ENCODE measurements at regions not wholly inside any gene's neighbourhood (a gene's known extent, or its start where the extent isn't known, plus 50 kb on each side); places are given as distances from the start of the nearest gene placed in this dataset.
A peak's percentile ranks its signal among the peaks of the same experiment; 100 is the strongest.
"Not testable (repeated sequence)": the region's sequence is repeated elsewhere in the genome, so short reads cannot be mapped to it uniquely, and the experiment has no call there.

DNA sequence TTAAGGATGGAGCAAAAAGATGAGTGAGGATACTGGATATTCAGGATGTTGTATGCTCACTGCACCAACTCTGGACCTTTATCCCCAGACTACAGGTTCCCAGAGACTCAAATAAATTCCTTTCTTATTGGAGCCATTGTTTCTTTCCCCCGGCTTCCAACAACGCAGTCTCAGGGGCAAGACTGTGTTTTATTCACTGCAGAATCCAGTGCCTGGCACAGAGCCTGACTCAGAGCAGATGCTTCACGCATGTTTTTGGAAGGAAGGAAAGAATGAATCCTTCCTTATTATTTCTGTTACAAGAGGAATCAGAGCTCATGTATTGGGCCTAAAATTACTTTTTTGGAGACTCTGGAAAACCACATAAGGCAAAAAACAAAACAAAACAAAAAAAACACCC, 96.0 kb upstream of the VGLL4 start:
- DNase-seq (ENCODE audit: low read depth in 2 of 2), result no peak

DNA sequence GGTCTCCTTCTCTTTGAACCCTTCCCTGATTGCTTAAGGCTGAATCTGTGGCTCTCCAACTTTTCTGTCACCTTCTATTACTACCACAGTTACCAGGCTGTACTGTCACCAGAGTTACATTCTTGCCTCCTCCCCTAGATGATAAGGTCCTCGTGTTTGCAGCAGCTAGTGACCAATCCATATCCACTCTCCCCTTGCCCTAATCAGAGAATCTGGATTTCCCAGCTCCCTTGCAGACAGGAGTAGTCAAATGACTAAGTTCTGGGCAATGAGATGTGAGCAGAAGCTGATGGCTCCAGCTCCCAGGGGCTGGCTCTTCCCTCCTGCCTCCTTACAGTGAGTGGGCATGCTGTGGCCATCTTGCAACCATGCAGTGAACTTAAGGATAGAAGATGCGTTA, 95.4 kb upstream of the VGLL4 start:
- no peak for DNase-seq (ENCODE audit: low read depth in 2 of 2)

DNA sequence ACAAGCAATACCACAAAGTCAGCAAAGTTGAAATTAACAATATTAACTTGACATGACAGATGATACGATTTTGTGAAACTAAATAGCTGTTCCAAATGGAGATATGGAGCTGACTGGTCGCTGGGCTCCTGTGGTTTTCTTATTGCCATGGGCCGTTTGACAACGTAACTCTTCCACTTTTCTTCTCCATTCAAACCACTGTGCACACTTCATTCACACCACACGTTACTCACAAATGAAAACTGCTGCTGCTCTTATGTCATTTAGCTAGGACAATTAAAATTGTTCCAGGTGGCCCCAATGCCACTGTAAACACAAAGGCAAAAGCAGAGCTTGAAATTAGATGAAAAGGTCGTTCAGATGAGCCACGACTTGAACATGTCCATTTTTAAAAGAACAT, 94.0 kb upstream of the VGLL4 start:
- DNase-seq (ENCODE audit: low read depth in 2 of 2), result no peak

DNA sequence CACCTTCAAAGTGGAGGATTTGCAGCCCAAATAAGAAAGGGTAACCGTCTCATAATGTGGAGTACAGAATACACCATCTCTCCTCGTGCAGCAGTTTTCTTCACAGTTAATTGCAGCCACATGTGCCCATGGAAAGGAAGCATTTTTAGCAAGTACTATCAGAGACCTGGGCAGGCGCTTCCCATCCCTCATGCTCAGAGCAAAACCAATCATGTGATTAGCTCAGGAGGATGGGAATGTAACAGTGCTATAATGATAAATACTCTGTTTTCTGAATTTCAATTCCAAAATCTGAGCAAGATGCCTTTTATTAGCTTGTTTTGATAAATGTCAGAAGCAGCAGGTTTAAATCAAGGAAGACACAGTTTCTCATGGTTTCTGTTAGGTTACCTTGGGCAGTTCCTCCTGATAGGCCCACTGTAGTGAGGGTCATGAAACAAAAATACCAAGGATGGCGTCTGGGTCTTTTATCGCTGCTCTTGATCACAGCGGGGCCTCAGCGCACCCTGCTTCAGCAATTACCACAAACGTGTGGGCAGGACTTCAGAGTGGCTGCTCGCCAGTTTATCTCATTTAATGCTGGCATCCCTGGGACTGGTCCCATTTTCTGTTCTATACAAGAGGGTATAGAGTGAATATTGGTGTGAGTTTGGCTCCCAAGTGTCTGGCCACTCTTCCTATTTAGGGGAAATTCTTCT, 92.6 kb upstream of the VGLL4 start:
- no peak for DNase-seq (ENCODE audit: low read depth in 2 of 2)

DNA sequence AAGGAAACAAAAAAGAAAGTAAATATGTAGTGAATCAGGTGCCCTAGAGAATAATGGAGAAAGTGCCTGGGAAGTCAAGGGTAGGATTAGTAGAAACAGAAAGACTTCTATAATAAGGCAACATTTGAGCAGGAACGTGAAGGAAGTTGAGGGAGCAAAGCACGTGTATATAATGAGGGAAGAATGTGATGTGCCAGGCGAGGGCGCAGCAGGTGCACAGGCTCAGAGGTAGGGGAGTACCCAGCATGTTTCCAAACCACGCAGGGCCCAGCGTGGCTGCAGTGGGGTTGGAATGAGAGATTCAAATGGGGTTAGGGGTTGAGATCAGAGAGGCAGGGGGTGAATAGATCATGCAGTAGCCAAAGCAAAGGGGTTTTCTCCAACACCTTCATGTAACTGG, 91.9 kb upstream of the VGLL4 start:
- no peak for DNase-seq (ENCODE audit: low read depth in 2 of 2)

GRCh38 chr3:11735111-11735510, 91.4 kb upstream of the VGLL4 start:
- DNase-seq (ENCODE audit: low read depth in 2 of 2), result not testable (repeated sequence)

GRCh38 chr3:11733914-11734313, 90.2 kb upstream of the VGLL4 start:
- no peak for DNase-seq (ENCODE audit: low read depth in 2 of 2)

GRCh38 chr3:11727207-11727606, 83.5 kb upstream of the VGLL4 start:
- no peak for DNase-seq (ENCODE audit: low read depth in 2 of 2)

DNA sequence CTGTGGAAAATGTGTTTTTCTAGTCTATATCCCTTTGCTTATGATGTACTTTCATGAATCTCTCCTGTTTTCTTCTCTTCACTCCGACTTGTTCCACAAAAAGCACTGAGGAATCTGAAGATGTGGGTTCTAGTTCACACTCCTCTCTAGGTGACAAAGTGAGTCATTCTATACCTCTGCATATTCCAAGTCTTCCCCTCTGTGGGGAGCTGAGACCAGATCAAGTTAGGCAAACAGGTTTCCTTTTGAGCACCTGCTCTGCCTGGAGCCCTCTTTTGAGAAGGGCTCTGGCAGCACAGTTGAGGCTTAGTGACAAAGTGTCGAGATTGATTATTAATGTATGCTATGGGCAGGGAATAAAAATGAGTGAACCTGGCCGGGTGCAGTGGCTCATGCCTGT, 82.4 kb upstream of the VGLL4 start:
- no peak for DNase-seq (ENCODE audit: low read depth in 2 of 2)

- not testable (repeated sequence) for DNase-seq (ENCODE audit: low read depth in 2 of 2)
Measured at GRCh38 chr3:11725340-11725641, 81.6 kb upstream of the VGLL4 start.

DNA sequence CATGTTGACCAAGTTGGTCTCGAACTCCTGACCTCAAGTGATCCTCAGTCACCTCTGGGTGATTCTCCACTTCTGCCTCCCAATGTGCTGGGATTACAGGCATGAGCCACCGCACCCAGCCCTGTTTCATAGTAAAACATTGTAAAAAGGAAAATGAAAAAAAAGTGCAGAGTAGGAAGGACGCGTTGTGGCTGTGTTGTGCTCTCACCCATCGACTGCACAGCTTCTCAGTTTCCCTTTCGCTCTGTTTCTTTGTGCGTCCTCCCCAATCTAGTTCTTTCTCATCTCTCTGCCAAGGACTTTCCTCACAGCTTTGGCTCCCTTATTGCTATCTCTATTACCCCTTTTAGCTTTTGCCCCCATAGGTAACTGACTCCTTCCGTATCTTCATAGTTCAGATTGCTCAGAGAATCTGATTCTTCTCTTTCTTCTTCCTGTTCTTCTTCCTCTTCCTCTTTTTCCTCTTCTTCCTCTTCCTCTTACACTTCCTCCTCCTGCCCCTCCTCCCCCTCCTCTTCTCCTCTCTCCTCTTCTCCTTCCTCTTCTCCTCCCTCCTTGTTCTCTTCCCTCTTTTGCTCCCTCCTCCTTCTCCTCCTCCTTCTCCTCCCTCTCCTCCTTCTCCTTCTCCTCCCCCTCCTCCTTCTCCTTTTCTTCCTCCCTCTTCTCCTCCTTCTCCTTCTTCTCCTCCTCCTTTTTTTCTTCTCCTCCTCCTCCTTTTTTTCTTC, 81.1 kb upstream of the VGLL4 start:
- DNase-seq (ENCODE audit: low read depth in 2 of 2), result no peak

GRCh38 chr3:11721479-11721878, 77.8 kb upstream of the VGLL4 start:
- DNase-seq (ENCODE audit: low read depth in 2 of 2), result no peak

DNA sequence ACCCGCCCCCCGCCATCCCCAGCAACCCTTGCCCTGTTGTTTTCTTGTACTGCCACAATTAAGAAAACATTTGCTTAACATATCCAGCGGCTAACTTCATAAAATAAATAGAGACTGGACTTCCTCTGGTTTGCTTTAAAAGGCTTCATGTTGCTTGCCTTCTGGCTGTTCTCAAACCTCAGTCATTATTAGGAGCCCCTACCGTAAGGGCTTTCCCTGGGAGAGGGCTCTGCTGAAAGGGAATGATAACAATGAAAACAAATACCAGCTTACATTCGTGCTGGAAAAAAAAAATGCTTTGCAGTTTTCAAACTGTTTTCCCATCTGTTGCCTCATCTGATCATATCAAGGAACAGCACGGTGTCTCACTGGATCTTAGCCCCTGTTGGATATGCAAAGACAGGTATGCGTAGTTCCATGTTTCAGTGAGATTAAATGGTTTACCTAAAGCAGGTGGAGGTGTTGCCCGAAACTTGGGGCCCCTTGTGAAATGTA, 77.2 kb upstream of the VGLL4 start:
- DNase-seq (ENCODE audit: low read depth in 2 of 2), result no peak

GRCh38 chr3:11720304-11720898, 76.7 kb upstream of the VGLL4 start:
- peak; percentile 3 to 41 for DNase-seq (ENCODE audit: low read depth in 2 of 2)

- peak; percentile 60 to 74 for DNase-seq (ENCODE audit: low read depth in 2 of 2)
Measured at GRCh38 chr3:11719406-11720303, 75.9 kb upstream of the VGLL4 start.

DNA sequence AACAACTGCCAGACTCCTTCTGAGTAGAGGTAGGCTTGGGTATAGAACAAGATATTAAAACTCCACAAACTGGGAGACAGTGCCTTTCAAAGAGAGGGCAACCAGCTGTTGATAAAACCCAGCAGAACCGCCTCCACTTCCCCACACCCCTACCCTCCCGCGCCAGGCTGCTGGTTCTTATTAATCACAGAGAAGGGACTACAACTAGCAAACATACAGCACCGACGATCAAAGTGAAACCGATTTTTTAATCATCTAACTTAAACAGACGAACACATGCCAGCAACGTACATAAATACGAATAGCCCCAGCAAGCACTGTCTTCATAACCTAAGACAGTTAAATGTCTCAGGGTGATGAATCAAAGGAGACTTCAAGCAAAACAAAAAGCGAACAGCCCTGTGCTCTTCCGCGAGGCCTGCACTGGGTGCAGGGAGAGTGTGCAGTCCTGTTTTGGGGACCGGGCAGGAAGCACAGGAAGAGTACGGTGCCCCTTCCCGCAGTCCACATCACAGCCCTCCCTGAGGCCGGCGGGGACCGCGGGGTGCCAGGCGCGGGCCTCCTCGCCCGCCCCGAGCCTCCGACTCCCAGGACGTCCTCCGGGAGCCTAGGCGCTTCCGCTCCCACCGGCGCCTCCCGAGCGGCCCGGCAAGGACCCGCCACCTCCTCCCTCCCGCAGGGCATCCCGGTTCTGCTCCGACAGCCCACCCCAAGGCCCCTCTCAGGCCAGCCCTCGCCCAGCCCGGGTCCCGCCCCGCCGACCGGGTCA, 75.1 kb upstream of the VGLL4 start:
- DNase-seq (ENCODE audit: low read depth in 2 of 2), result peak; percentile 42 to 45

GRCh38 chr3:11717768-11718636, 74.3 kb upstream of the VGLL4 start:
- no peak for DNase-seq (ENCODE audit: low read depth in 2 of 2)

DNA sequence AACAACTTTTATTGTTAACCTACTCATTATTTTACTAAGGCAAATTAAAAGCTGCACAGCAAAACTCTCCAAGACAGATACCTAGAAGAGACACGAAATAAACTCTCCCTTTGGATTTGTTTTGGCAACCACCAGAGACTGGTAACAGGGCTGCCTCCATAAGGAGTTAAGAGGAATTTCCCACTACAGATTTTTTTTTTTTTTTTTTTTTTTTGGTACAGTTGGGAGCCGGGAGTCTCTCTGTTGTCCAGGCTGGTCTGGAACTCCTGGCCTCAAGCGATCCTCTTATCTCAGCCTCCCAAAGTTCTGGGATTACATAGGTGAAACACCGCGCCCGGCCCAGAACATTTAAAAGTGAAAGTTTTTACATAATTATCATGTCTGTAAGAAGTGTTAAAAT, 73.6 kb upstream of the VGLL4 start:
- DNase-seq (ENCODE audit: low read depth in 2 of 2), result no peak

GRCh38 chr3:11716573-11717290, 73.0 kb upstream of the VGLL4 start:
- DNase-seq (ENCODE audit: low read depth in 2 of 2), result no peak

DNA sequence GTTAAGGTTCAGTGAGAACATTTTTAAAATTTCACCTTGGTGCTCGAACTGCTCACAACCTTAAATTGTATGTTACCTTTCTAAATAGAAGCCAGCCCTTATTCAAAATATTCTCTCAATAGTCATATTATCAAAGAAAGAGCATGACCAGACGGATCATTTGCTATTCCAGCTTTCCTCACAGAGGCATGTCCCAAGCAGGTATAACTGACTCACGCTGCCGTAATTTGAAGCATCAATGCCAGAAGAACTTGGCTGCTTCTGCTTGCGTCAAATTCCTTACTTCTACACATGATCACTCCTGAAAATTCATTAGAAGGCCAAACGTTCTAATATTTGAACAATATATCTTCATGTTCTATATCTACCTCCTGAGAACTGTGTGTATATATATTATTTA, 69.5 kb upstream of the VGLL4 start:
- DNase-seq (ENCODE audit: low read depth in 2 of 2), result no peak
